Muscle of arm (tissue), 1 donor: ENCODE measurements at regions not wholly inside any gene's neighbourhood (a gene's known extent, or its start where the extent isn't known, plus 50 kb on each side); places are given as distances from the start of the nearest gene placed in this dataset.
"Not testable (repeated sequence)": the region's sequence is repeated elsewhere in the genome, so short reads cannot be mapped to it uniquely, and the experiment has no call there.

Experiments
- DNase-seq: peaks from one replicate; pipeline ENCODE4 v3.0.0-alpha.2; 2013

- DNase-seq: no peak
These were observed 71.1 kb downstream of the TRAM1L1 start for GRCh38 chr4:117014236-117014635.

GRCh38 chr4:117010671-117011070 is 74.7 kb downstream of the TRAM1L1 start:
- no peak for DNase-seq

- no peak for DNase-seq
These were observed 84.3 kb downstream of the TRAM1L1 start for GRCh38 chr4:117001077-117001476.

- DNase-seq: no peak
These were observed 102.7 kb downstream of the TRAM1L1 start for GRCh38 chr4:116982656-116983055.

- not testable (repeated sequence) for DNase-seq
These were observed 104.9 kb downstream of the TRAM1L1 start for GRCh38 chr4:116980436-116980835.

GRCh38 chr4:116959045-116959444 is 126.3 kb downstream of the TRAM1L1 start:
- DNase-seq: no peak

GRCh38 chr4:116953947-116954346 is 131.4 kb downstream of the TRAM1L1 start:
- DNase-seq: no peak

GRCh38 chr4:116952530-116953136 is 132.7 kb downstream of the TRAM1L1 start:
- no peak for DNase-seq

- DNase-seq: no peak
These were observed 135.5 kb downstream of the TRAM1L1 start for GRCh38 chr4:116949856-116950255.

GRCh38 chr4:116942315-116942714 is 143.1 kb downstream of the TRAM1L1 start:
- DNase-seq: no peak

- no peak for DNase-seq
These were observed 155.0 kb downstream of the TRAM1L1 start for GRCh38 chr4:116930329-116930728.

GRCh38 chr4:116926631-116927295 is 158.6 kb downstream of the TRAM1L1 start:
- DNase-seq: no peak

- no peak for DNase-seq
These were observed 159.4 kb downstream of the TRAM1L1 start for GRCh38 chr4:116925900-116926457.

GRCh38 chr4:116923389-116923788 is 162.0 kb downstream of the TRAM1L1 start:
- DNase-seq: no peak

GRCh38 chr4:116913451-116913850 is 171.9 kb downstream of the TRAM1L1 start:
- DNase-seq: peak; percentile 7

- no peak for DNase-seq
These were observed 178.6 kb downstream of the TRAM1L1 start for GRCh38 chr4:116906758-116907157.

GRCh38 chr4:116899561-116899960 is 185.8 kb downstream of the TRAM1L1 start:
- no peak for DNase-seq

GRCh38 chr4:116885579-116885978 is 199.8 kb downstream of the TRAM1L1 start:
- DNase-seq: no peak

GRCh38 chr4:116882503-116882902 is 202.9 kb downstream of the TRAM1L1 start:
- no peak for DNase-seq

GRCh38 chr4:116881077-116881476 is 204.3 kb downstream of the TRAM1L1 start:
- no peak for DNase-seq

- no peak for DNase-seq
These were observed 204.8 kb downstream of the TRAM1L1 start for GRCh38 chr4:116880625-116881024.

- DNase-seq: no peak
These were observed 207.1 kb downstream of the TRAM1L1 start for GRCh38 chr4:116878280-116878679.

- no peak for DNase-seq
These were observed 208.3 kb downstream of the TRAM1L1 start for GRCh38 chr4:116877069-116877468.

- no peak for DNase-seq
These were observed 212.4 kb downstream of the TRAM1L1 start for GRCh38 chr4:116872941-116873340.
